IPS-NIHi7 (cell line): ENCODE measurements at regions not wholly inside any gene's neighbourhood (a gene's known extent, or its start where the extent isn't known, plus 50 kb on each side); places are given as distances from the start of the nearest gene placed in this dataset.

Source experiments
- DNase-seq: peaks from one replicate; pipeline ENCODE4 v3.0.0; 2012; ENCODE audit warnings: mixed read lengths; ENCODE audit errors: extremely low spot score

GRCh38 chr10:3542185-3542611 is 242.8 kb downstream of the KLF6 start:
- DNase-seq = no peak

GRCh38 chr10:3539696-3540383 is 245.2 kb downstream of the KLF6 start:
- DNase-seq = no peak

GRCh38 chr10:3538656-3539531 is 246.1 kb downstream of the KLF6 start:
- peak; percentile 51 for DNase-seq

- DNase-seq = no peak
Observed at GRCh38 chr10:3538291-3538655, 246.7 kb downstream of the KLF6 start.

GRCh38 chr10:3537518-3537917 is 247.5 kb downstream of the KLF6 start:
- no peak for DNase-seq

GRCh38 chr10:3535001-3535400 is 250.0 kb downstream of the KLF6 start:
- DNase-seq = no peak

DNA sequence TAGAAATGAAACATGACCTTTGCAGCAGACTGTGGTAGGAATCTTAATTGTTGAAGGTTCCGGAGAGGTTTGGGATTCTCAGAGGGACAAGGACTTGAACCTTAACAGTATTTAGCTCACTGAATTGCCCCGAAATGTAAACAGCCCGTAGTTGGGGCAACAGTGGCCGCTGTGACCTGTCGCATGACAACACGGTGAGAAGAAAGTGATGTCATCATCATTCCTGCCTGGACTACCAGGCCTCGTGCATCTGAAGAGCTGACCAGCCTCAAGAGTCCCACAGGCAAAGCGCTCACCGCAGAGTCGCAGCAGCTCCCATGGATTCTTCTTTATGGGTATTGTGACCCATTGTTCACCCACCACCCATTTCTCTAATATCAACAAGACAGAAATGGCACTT is 250.6 kb downstream of the KLF6 start:
- DNase-seq = no peak

DNA sequence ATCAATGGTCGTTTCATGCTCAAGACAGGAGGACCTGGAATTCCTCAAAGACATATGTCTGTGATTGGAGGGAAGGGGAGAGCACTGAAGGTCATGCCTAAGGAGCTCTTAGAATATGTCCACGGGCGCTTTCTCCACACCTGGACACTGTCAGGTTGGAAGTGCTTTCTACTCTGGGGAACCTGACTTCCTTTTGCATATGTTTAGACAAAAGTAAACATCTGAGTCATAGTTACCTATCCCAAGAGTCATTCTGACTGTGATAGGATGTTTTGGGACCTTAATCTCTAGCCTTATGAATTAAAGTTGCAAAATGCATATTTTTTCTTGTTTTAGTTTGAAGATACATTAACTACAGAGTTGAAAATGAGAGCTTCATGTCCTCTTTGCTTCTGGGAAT is 251.7 kb downstream of the KLF6 start:
- DNase-seq = no peak

- no peak for DNase-seq
Observed at GRCh38 chr10:3532644-3533043, 252.4 kb downstream of the KLF6 start.

DNA sequence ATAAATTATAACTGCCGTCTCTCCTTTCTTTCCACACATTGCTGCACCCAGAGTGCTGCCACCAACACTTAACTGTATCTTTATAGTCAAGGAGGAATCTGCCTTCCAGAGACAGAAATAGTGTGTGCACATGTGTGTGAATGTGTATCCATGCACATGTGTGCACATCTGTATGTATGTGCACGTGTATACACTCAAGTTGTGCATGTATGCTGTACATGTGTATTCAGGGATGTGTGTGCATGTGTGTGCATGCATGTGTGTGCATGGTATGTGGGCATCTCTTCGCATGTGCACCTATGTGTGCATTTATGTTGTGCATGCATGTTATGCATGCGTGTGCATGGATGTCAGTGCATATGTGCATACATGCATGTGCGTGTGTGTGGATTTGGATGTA is 253.3 kb downstream of the KLF6 start:
- no peak for DNase-seq

- no peak for DNase-seq
Observed at GRCh38 chr10:3530783-3531645, 254.0 kb downstream of the KLF6 start.

DNA sequence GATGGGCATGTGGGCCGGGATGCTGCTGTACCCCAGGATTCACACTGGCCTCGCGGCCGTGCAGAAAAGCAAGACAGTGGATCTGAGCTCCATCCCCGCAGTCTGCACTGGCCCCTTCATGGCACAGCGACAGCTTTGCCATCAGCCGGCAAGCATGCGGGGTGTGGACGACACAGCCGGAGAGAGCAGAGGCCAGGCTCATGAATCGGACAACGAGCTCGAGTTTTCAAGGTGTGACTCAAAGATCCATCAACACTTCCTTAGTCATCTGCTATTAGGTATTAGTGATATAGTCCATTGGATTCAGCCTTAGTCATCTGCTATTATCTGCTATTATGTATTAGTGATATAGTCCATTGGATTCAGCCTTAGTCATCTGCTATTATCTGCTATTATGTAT is 254.7 kb downstream of the KLF6 start:
- no peak for DNase-seq

DNA sequence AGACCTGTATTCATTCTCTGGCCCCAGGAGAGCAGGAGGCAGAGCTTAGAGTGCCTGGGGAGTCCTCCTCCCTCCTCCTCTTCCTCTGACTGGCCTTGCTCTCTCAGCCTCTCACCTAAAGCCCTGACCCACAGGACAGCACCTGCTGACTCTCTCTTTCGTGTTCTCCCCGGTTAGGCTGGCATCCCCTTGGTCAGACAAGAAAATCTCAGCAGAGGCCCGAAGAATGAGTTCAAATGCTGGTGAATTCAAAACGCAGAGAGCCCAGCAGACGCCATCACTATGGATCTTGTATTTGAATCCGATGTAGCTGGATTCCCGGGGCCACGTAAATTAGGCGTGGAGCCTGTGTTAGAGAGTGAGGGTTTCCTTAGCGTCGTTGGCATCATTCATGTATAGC is 255.3 kb downstream of the KLF6 start:
- no peak for DNase-seq

DNA sequence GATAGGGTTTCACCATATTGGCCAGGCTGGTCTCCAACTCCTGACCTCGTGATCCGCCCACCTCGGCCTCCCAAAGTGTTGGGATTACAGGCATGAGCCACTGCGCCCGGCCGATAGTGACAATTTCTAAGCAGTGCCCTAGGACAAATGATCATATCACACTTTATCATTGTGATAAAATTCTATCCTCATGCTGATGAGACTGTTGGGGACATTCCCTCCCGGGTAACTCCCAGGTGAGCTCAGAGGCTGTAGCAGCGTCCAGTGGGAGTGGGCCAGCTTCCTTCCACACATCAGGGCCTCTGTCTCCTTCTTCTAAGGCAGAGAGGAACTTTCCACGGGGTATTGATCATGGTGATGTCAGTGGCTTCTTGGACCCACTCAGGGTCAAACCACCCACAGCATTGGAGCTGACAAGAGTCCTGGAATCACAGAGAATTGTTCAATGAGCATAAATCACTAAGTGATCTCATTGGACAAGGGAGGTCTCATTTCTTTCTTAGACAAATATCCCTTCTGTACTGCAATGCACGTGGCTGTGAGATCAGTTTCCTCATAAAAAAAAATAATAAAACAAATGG is 256.1 kb downstream of the KLF6 start:
- no peak for DNase-seq

GRCh38 chr10:3528271-3528670 is 256.7 kb downstream of the KLF6 start:
- no peak for DNase-seq

DNA sequence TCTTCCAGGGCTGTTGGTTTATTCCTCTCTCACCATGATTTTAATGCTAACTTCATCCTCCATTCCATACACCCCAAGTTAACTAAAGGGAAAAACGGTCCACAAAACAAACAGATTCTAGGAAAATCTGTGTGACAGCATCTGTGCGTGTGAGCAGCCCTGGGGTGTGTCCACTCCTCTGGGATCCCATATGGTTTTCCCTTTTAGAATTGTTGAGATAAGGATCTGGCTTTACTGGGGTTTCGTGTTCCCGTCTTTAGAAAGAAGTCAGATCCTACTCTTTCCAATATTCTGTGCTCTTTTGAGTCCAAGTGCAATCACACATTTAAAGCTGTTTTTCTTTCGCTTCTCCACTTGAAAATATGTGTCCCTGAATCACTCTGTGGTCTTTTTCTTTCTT is 257.1 kb downstream of the KLF6 start:
- DNase-seq = no peak

DNA sequence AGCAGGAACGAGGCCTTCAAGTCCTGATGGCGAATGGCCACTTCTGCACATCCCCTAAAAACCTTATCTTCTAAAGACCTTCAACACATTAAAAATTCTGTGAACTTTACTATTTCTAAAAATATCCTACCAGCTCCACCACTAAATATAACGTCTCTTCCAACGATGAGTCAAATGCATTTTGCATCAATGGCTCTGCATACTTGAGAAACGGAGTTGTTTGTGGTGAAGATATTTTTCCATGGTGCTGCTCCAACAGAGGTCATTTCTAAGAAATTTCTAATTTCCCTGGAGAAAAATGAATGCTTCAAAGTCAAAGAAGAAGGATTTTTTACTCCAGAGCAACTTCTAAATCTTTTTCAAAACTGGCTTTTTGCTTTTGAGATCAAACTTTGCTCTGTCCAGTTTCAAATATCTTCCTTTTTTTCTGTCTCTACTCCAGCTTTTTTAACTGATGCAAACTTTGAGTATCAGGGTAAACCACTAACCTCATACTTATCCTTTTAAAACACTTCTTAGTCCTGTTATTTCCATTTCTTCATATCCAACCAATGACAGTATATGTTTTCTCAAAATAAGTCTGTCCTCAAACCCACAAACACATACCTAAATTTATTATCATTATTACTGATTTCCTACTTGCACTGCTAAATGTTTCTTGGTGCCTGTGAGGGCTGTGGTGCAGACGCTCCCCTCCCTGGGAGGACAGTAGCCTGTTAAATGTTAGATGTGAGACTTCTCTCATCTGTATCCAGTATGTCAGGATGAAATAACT is 258.1 kb downstream of the KLF6 start:
- DNase-seq = no peak

DNA sequence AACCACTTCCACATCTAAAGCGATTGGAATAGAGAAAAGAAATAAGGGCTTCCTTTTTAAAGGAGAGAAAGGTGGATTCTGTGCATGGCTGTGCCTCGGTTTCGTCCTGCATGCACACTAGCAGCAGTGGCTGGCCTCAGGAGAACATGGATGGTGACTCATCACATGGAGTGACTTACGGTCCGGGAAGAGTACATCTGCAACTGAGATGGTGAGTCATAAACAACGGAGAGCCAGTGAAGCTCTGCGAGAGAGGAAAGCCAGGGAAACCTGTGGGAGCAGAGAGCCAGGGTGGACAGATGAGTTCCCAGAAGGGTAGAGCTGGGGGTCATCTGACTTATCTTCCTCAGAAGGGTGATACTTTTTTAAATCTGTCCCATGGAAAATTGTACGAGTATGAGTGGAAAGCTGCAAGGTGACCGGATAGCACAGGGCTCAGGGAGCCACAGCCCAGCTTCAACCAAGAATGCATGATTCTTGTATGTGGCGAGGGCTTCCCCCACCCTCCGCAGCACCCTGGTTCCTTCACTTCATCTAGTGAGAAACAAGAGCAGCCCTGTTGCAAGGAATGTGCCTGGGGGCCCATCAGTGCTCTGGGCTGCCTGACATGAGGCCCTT is 259.1 kb downstream of the KLF6 start:
- DNase-seq = peak; percentile 40

DNA sequence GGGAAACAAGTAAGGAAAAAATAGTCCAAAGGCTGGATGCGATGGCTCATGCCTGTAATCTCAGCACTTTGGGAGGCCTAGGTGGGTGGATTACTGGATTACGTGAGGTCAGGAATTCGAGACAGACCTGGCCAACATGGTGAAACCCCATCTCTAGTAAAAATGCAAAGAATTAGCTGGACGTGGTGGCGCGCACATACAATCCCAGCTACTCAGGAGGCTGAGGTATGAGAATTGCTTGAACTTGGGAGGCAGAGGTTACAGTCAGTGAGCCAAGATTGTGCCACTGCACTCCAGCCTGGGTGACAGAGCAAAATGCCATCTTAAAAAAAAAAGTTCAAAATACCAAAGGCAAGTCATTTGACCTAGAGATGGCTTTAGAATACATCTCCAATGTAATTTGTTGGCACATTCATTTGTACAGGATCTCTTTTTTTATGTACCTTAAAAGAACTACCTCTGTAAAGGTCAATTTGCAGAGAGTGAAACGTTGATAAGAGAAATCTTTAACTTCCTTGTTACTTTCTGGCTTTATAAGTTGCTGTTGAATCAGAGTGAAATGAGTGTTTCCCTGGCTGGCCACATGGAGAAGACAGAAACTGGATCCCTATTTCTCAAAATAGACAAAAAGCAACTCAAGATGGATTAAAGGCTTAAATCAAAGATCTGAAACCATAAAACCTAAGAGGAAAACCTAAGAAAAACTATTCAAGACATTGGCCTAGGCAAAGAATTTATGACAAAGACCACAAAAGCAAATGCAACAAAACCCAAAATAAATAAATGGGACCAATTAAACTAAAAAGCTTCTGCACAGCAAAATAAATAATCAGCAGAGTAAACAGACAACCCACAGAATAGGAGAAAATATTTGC is 260.7 kb downstream of the KLF6 start:
- no peak for DNase-seq
